ENCODE measurements at regions not wholly inside any gene's neighbourhood (a gene's known extent, or its start where the extent isn't known, plus 50 kb on each side); places are given as distances from the start of the nearest gene placed in this dataset.
"Not testable (repeated sequence)": the region's sequence is repeated elsewhere in the genome, so short reads cannot be mapped to it uniquely, and the experiment has no call there.

- no peak for TF ChIP-seq CTCF (IDR thresholded peaks at IDR 0.05; ENCODE audit: low read depth, low read length)
- H3K4me3 ChIP-seq (ENCODE audit: low read depth, low read length), result no peak overlapping the region
These were observed 1596.7 kb upstream of the PRMT6 start for GRCh38 chr1:105459759-105460158.

GRCh38 chr1:105462308-105462707 lies 1594.2 kb upstream of the PRMT6 start:
- H3K4me3 ChIP-seq (ENCODE audit: low read depth, low read length), result no peak overlapping the region
- TF ChIP-seq CTCF (IDR thresholded peaks at IDR 0.05; ENCODE audit: low read depth, low read length), result no peak

GRCh38 chr1:105467549-105467948 lies 1588.9 kb upstream of the PRMT6 start:
- TF ChIP-seq CTCF (IDR thresholded peaks at IDR 0.05; ENCODE audit: low read depth, low read length), result no peak
- H3K4me3 ChIP-seq (ENCODE audit: low read depth, low read length), result no peak overlapping the region

GRCh38 chr1:105470541-105470940 lies 1585.9 kb upstream of the PRMT6 start:
- H3K4me3 ChIP-seq (ENCODE audit: low read depth, low read length), result not testable (repeated sequence)

- H3K4me3 ChIP-seq (ENCODE audit: low read depth, low read length), result no peak overlapping the region
- no peak for TF ChIP-seq CTCF (IDR thresholded peaks at IDR 0.05; ENCODE audit: low read depth, low read length)
These were observed 1573.0 kb upstream of the PRMT6 start for GRCh38 chr1:105483436-105483835.

- TF ChIP-seq CTCF (IDR thresholded peaks at IDR 0.05; ENCODE audit: low read depth, low read length), result no peak
- no peak overlapping the region for H3K4me3 ChIP-seq (ENCODE audit: low read depth, low read length)
These were observed 1571.3 kb upstream of the PRMT6 start for GRCh38 chr1:105485207-105485606.

- TF ChIP-seq CTCF (IDR thresholded peaks at IDR 0.05; ENCODE audit: low read depth, low read length), result no peak
- no peak overlapping the region for H3K4me3 ChIP-seq (ENCODE audit: low read depth, low read length)
These were observed 1563.6 kb upstream of the PRMT6 start for GRCh38 chr1:105492921-105493320.

- H3K4me3 ChIP-seq (ENCODE audit: low read depth, low read length), result no peak overlapping the region
- TF ChIP-seq CTCF (IDR thresholded peaks at IDR 0.05; ENCODE audit: low read depth, low read length), result no peak
These were observed 1540.4 kb upstream of the PRMT6 start for GRCh38 chr1:105516068-105516467.
